Endodermal cell (in vitro differentiated cells): ENCODE measurements at regions not wholly inside any gene's neighbourhood (a gene's known extent, or its start where the extent isn't known, plus 50 kb on each side); places are given as distances from the start of the nearest gene placed in this dataset.

ENCODE experiments used
- DNase-seq: peaks from one replicate; pipeline ENCODE4 v3.0.0-alpha.2; 2017
- H3K27ac ChIP-seq: 2 replicates; pipeline ENCODE4 v1.5.1; 2013; ENCODE audit warnings: mild to moderate bottlenecking, low read depth, low read length, moderate library complexity
- H3K27me3 ChIP-seq: 2 replicates; pipeline ENCODE4 v1.6.1; 2013; ENCODE audit warnings: mild to moderate bottlenecking, low read length, moderate library complexity; ENCODE audit not compliant: insufficient read depth, control insufficient read depth, poor library complexity, severe bottlenecking
- H3K36me3 ChIP-seq: 2 replicates; pipeline ENCODE4 v1.7.0; 2013; ENCODE audit warnings: mild to moderate bottlenecking, low read length, moderate library complexity; ENCODE audit not compliant: control insufficient read depth, insufficient read depth
- H3K4me1 ChIP-seq: one replicate; pipeline ENCODE4 v1.7.0; 2013; ENCODE audit warnings: low read length; ENCODE audit not compliant: control insufficient read depth, insufficient read depth
- H3K4me3 ChIP-seq: 2 replicates; pipeline ENCODE4 v1.5.1; 2013; ENCODE audit warnings: mild to moderate bottlenecking, low read length, moderate library complexity
- H3K9ac ChIP-seq: 2 replicates; pipeline ENCODE4 v1.6.1; 2013; ENCODE audit warnings: mild to moderate bottlenecking, low read length, moderate library complexity; ENCODE audit not compliant: poor library complexity, severe bottlenecking; ENCODE audit errors: extremely low read depth
- H3K9me3 ChIP-seq: 2 replicates; pipeline ENCODE4 v1.6.1; 2013; ENCODE audit warnings: mild to moderate bottlenecking, low read length, moderate library complexity; ENCODE audit not compliant: control insufficient read depth
- H3K27ac Mint-ChIP-seq: 2 replicates; pipeline ENCODE4 v1.8.0; 2020; ENCODE audit warnings: mixed read lengths
- H3K27me3 Mint-ChIP-seq: 2 replicates; pipeline ENCODE4 v1.8.0; 2021; ENCODE audit warnings: mild to moderate bottlenecking, mixed read lengths; ENCODE audit not compliant: insufficient read depth
- H3K36me3 Mint-ChIP-seq: 2 replicates; pipeline ENCODE4 v1.8.0; 2020; ENCODE audit warnings: low read depth, mixed read lengths
- H3K4me1 Mint-ChIP-seq: 2 replicates; pipeline ENCODE4 v1.8.0; 2020; ENCODE audit warnings: mixed read lengths
- H3K4me3 Mint-ChIP-seq: 2 replicates; pipeline ENCODE4 v1.8.0; 2020; ENCODE audit warnings: mild to moderate bottlenecking, moderate library complexity, mixed read lengths
- H3K9me3 Mint-ChIP-seq: 2 replicates; pipeline ENCODE4 v1.8.0; 2020; ENCODE audit warnings: mild to moderate bottlenecking, mixed read lengths
- CTCF ChIP-seq: fragments of 200-600 bp; sonication (generic); conservative IDR thresholded peaks from 2 replicates; pipeline ENCODE4 v1.5.0; 2021; ENCODE audit warnings: antibody characterized with exemption, mild to moderate bottlenecking
- WGBS, 2 experiments: methylation state at CpG; one replicate each; pipeline versions ENCODE4 v1.1.5 to v1.1.7; 2013; ENCODE audit warnings: missing lambda C conversion rate in 2 of 2, mixed read lengths in 1 of 2; ENCODE audit not compliant: insufficient coverage in 1 of 2, insufficient read length in 1 of 2; 5-methylcytosine and 5-hydroxymethylcytosine counted together

GRCh38 chr3:94779699-94780098 is 716.8 kb downstream of the NSUN3 start:
- H3K27ac ChIP-seq = no peak overlapping the region
- Mint-ChIP-seq H3K27me3 (no peaks in the 10 kb centered on the region), H3K36me3 (no peaks in the 10 kb centered on the region), H3K4me1 (no peaks in the 10 kb centered on the region), H3K9me3 (no peaks in the 10 kb centered on the region), H3K27ac (no peak overlapping the region), H3K4me3 (no peak overlapping the region)
- no peak for DNase-seq
- no peak overlapping the region for H3K9ac ChIP-seq
- H3K4me1 ChIP-seq = no peaks in the 10 kb centered on the region
- WGBS, 2 experiments = 75% methylated on average over 1 of the region's 1 CpG; no CpG with 5 or more reads in 1 of the 2 experiments
- H3K36me3 ChIP-seq = no peaks in the 10 kb centered on the region
- no peak overlapping the region for H3K4me3 ChIP-seq
- H3K9me3 ChIP-seq = no peaks in the 10 kb centered on the region
- TF ChIP-seq CTCF = no peak
- H3K27me3 ChIP-seq = no peaks in the 10 kb centered on the region

GRCh38 chr3:94784274-94784673 is 721.4 kb downstream of the NSUN3 start:
- H3K4me3 ChIP-seq = no peak overlapping the region
- H3K36me3 Mint-ChIP-seq = no peaks in the 10 kb centered on the region
- no peak overlapping the region for H3K27ac Mint-ChIP-seq
- no peak overlapping the region for H3K9ac ChIP-seq
- H3K9me3 ChIP-seq = no peaks in the 10 kb centered on the region
- no peaks in the 10 kb centered on the region for H3K4me1 ChIP-seq
- no peaks in the 10 kb centered on the region for H3K27me3 Mint-ChIP-seq
- 94 to 100% methylated on average over 1 to 3 of the region's 4 CpGs for whole genome bisulfite sequencing, 2 experiments
- no peak overlapping the region for H3K27ac ChIP-seq
- H3K4me1 Mint-ChIP-seq = no peaks in the 10 kb centered on the region
- H3K36me3 ChIP-seq = no peaks in the 10 kb centered on the region
- TF ChIP-seq CTCF = no peak
- no peak overlapping the region for H3K4me3 Mint-ChIP-seq
- H3K9me3 Mint-ChIP-seq = no peaks in the 10 kb centered on the region
- DNase-seq = no peak
- no peaks in the 10 kb centered on the region for H3K27me3 ChIP-seq

GRCh38 chr3:94787066-94787465 is 724.2 kb downstream of the NSUN3 start:
- TF ChIP-seq CTCF = no peak
- H3K9me3 Mint-ChIP-seq = no peaks in the 10 kb centered on the region
- Histone ChIP-seq H3K9ac (no peak overlapping the region), H3K36me3 (no peaks in the 10 kb centered on the region), H3K27me3 (no peaks in the 10 kb centered on the region), H3K4me3 (no peak overlapping the region), H3K27ac (no peak overlapping the region), H3K9me3 (no peaks in the 10 kb centered on the region), H3K4me1 (no peaks in the 10 kb centered on the region)
- H3K4me1 Mint-ChIP-seq = no peaks in the 10 kb centered on the region
- no peak for DNase-seq
- no peak overlapping the region for H3K4me3 Mint-ChIP-seq
- H3K36me3 Mint-ChIP-seq = no peaks in the 10 kb centered on the region
- WGBS, 2 experiments = 90 to 96% methylated on average over 4 to 5 of the region's 5 CpGs
- no peak overlapping the region for H3K27ac Mint-ChIP-seq
- H3K27me3 Mint-ChIP-seq = no peaks in the 10 kb centered on the region
